ENCODE measurements at regions not wholly inside any gene's neighbourhood (a gene's known extent, or its start where the extent isn't known, plus 50 kb on each side); places are given as distances from the start of the nearest gene placed in this dataset.
"Not testable (repeated sequence)": the region's sequence is repeated elsewhere in the genome, so short reads cannot be mapped to it uniquely, and the experiment has no call there.

DNA sequence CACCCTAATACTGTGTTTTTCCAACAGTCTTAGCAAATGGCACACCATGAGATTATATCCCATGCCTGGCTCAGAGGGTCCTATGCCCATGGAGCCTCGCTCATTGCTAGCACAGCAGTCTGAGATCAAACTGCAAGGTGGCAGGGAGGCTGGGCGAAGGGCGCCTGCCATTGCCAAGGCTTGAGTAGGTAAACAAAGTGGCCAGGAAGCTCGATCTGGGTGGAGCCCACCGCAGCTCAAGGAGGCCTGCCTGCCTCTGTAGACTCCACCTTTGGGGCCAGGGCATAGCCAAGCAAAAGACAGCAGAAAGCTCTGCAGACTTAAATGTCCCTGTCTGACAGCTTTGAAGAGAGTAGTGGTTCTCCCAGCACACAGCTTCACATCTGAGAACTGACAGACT, 188.2 kb upstream of the ADGRL3 start:
- H3K18ac ChIP-seq (ENCODE audit: extremely low read depth, low read length); FAIRE-seq; H3K79me1 ChIP-seq (ENCODE audit: low read depth, low read length); DNase-seq (ENCODE audit: low read depth in 1 of 2, low spot score in 2 of 2); H3K4ac ChIP-seq (replicated peaks; ENCODE audit: insufficient read length, low read depth, low read length); H3K4me1 ChIP-seq (replicated peaks in 1 of 4; ENCODE audit: control insufficient read depth in 3 of 4, insufficient read depth in 4 of 4, low read length in 3 of 4); H3K27ac ChIP-seq (ENCODE audit: low read depth, low read length); H2AFZ ChIP-seq (ENCODE audit: low read length); H2BK120ac ChIP-seq (replicated peaks; ENCODE audit: low read depth, low read length); H2BK20ac ChIP-seq (ENCODE audit: low read length); H3K27me3 ChIP-seq (replicated peaks in 1 of 4; ENCODE audit: control insufficient read depth in 3 of 4, extremely low read depth in 1 of 4, insufficient read depth in 3 of 4, low read length in 3 of 4); H2BK12ac ChIP-seq (ENCODE audit: low read depth, low read length); H2AK5ac ChIP-seq (ENCODE audit: low read depth, low read length); H4K8ac ChIP-seq (ENCODE audit: extremely low read depth, insufficient read depth, low read length); H3K56ac ChIP-seq (replicated peaks; ENCODE audit: insufficient read length, low read depth, low read length); H3K79me2 ChIP-seq (ENCODE audit: control insufficient read depth in 1 of 2, insufficient read depth in 2 of 2, low read length in 2 of 2); H2BK15ac ChIP-seq (ENCODE audit: low read length); H3K14ac ChIP-seq (ENCODE audit: insufficient read length); H3K23ac ChIP-seq (ENCODE audit: insufficient read length); H3K36me3 ChIP-seq (ENCODE audit: control insufficient read depth in 2 of 4, insufficient read depth in 4 of 4, low read length in 3 of 4); H4K20me1 ChIP-seq (replicated peaks in 1 of 2; ENCODE audit: control insufficient read depth in 1 of 2, insufficient read depth in 2 of 2, low read length in 2 of 2); H4K5ac ChIP-seq (ENCODE audit: insufficient read length, low read depth, low read length); POLR2A ChIA-PET (ENCODE audit: partially characterized antibody); H3K4me3 ChIP-seq (ENCODE audit: extremely low read depth in 1 of 4, insufficient read depth in 2 of 4, low read depth in 3 of 4, low read length in 4 of 4); H3K4me2 ChIP-seq (ENCODE audit: insufficient read depth in 1 of 2, low read depth in 2 of 2, low read length in 2 of 2); H4K91ac ChIP-seq (replicated peaks; ENCODE audit: insufficient read length, low read length); H2BK5ac ChIP-seq (ENCODE audit: low read depth, low read length); CTCF ChIA-PET (ENCODE audit: partially characterized antibody); H3K9me3 ChIP-seq (ENCODE audit: insufficient read depth in 2 of 2, low read depth in 1 of 2, low read length in 1 of 2); H3K9ac ChIP-seq (replicated peaks in 1 of 4; ENCODE audit: extremely low read depth in 1 of 4, low read depth in 3 of 4, low read length in 3 of 4); H3K23me2 ChIP-seq (ENCODE audit: low read depth, low read length): not testable (repeated sequence)
- WGBS, 2 experiments (ENCODE audit: extremely low coverage in 1 of 2, insufficient coverage in 1 of 2, insufficient read length in 1 of 2, insufficient replicate concordance in 2 of 2, low coverage in 1 of 2, low lambda C conversion rate in 2 of 2, missing lambda C conversion rate in 1 of 2): 95% methylated on average over 5 of the region's 5 CpGs; no CpG with 5 or more reads in 1 of the 2 experiments
